SK-N-SH treated with all-trans-retinoic acid at 6 μM for 48 hours (cell line): ENCODE measurements at regions not wholly inside any gene's neighbourhood (a gene's known extent, or its start where the extent isn't known, plus 50 kb on each side); places are given as distances from the start of the nearest gene placed in this dataset.

Source experiments
- ARNTL ChIP-seq: fragments of 450-650 bp; formaldehyde crosslinking; IDR thresholded peaks from 2 replicates; pipeline ENCODE4 v1.5.0; 2020; ENCODE audit warnings: low read depth, mild to moderate bottlenecking, moderate library complexity, borderline replicate concordance
- CREB5 ChIP-seq: fragments of 250-450 bp; sonication (Bioruptor Pico); IDR thresholded peaks from 2 replicates; pipeline ENCODE4 v1.5.1; 2020; ENCODE audit warnings: low read depth, mild to moderate bottlenecking, moderate library complexity
- CSRNP3 ChIP-seq: fragments of 250-450 bp; sonication (Bioruptor Pico); IDR thresholded peaks from 2 replicates; pipeline ENCODE4 v1.5.1; 2021; ENCODE audit warnings: mild to moderate bottlenecking, moderate library complexity
- ESRRG ChIP-seq: fragments of 250-450 bp; sonication (Bioruptor Pico); IDR thresholded peaks from 2 replicates; pipeline ENCODE4 v1.6.1; 2021; ENCODE audit warnings: mild to moderate bottlenecking
- OSR1 ChIP-seq: fragments of 250-450 bp; sonication (Bioruptor Pico); IDR thresholded peaks from 2 replicates; pipeline ENCODE4 v1.8.0; 2022; ENCODE audit warnings: moderate library complexity, mild to moderate bottlenecking, inconsistent platforms
- PATZ1 ChIP-seq: fragments of 250-450 bp; sonication (Bioruptor Pico); IDR thresholded peaks from 2 replicates; pipeline ENCODE4 v1.8.0; 2020; ENCODE audit warnings: mild to moderate bottlenecking, moderate library complexity, borderline replicate concordance
- POU6F1 ChIP-seq: fragments of 250-450 bp; sonication (Bioruptor Pico); IDR thresholded peaks from 2 replicates; pipeline ENCODE4 v1.8.0; 2021; ENCODE audit warnings: low read depth, mild to moderate bottlenecking, moderate library complexity, borderline replicate concordance
- RARB ChIP-seq: fragments of 250-450 bp; sonication (Bioruptor Pico); IDR thresholded peaks from 2 replicates; pipeline ENCODE4 v1.8.0; 2021; ENCODE audit warnings: mild to moderate bottlenecking, moderate library complexity
- SNAI2 ChIP-seq: fragments of 250-450 bp; sonication (Bioruptor Pico); IDR thresholded peaks from 2 replicates; pipeline ENCODE4 v1.5.0; 2020; ENCODE audit warnings: mild to moderate bottlenecking, moderate library complexity
- TCF4 ChIP-seq: fragments of 250-450 bp; sonication (Bioruptor Pico); IDR thresholded peaks from 2 replicates; pipeline ENCODE4 v1.8.0; 2021; ENCODE audit warnings: mild to moderate bottlenecking, moderate library complexity, borderline replicate concordance
- TSHZ2 ChIP-seq: fragments of 250-450 bp; sonication (Bioruptor Pico); IDR thresholded peaks from 2 replicates; pipeline ENCODE4 v1.5.0; 2020; ENCODE audit warnings: mild to moderate bottlenecking, moderate library complexity

- TF ChIP-seq PATZ1 (CRISPR knock-in tag) (no peak), TCF4 (CRISPR knock-in tag) (no peak), CREB5 (CRISPR knock-in tag) (no peak), ESRRG (CRISPR knock-in tag) (no peak), TSHZ2 (CRISPR knock-in tag) (no peak), ARNTL (CRISPR knock-in tag) (no peak), SNAI2 (CRISPR knock-in tag) (no peak), OSR1 (CRISPR knock-in tag) (no peak), RARB (CRISPR knock-in tag) (no peak), CSRNP3 (CRISPR knock-in tag) (no peak), POU6F1 (CRISPR knock-in tag) (no peak)
Observed at GRCh38 chr4:178027796-178028195, 585.6 kb upstream of the AGA start.
